ENCODE measurements at regions not wholly inside any gene's neighbourhood (a gene's known extent, or its start where the extent isn't known, plus 50 kb on each side); places are given as distances from the start of the nearest gene placed in this dataset.

DNA sequence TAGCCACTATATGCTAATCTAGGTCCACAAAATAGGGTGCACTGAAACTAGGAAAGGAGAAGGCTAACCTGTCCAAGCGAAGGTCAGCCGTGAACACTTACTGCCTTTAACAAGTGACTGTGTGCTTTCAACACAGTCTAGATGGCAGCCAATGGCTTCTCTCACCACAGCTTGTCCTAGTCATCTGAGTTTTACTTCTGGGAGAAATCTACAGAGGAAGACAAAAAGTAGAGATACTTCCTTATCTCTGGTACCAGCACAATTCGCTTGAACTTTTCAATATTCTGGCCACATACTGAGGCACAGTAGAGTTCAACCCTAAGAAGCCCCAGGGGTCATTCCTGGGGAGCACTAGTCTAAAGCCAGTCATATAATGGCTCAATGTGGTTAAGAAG, 176.9 kb downstream of the BTG1 start:
- Histone ChIP-seq H3K27me3 (ENCODE audit: insufficient read depth, low read length, poor library complexity) (no peaks in the 10 kb centered on the region), H3K36me3 (ENCODE audit: insufficient read depth, low read length) (no peaks in the 10 kb centered on the region), H2AFZ (ENCODE audit: low read depth, low read length) (peak overlapping the region; percentile 1; the same call in 1 of the 2 replicates), H3K27ac (ENCODE audit: low read length) (no peak overlapping the region; the same call in 1 of the 2 replicates), H3K4me2 (ENCODE audit: insufficient read depth, low read length) (no peak overlapping the region), H3K4me1 (ENCODE audit: insufficient read depth, low read length) (no peaks in the 10 kb centered on the region), H3K4me3 (ENCODE audit: low read depth in 1 of 2, low read length in 2 of 2) (no peak overlapping the region), H3K9me3 (ENCODE audit: insufficient read depth, low read length, severe bottlenecking) (peaks cover 10% of the 10 kb centered on the region), H4K20me1 (ENCODE audit: insufficient read depth, low read length) (no peaks in the 10 kb centered on the region), H3K79me2 (ENCODE audit: insufficient read depth, low read length) (no peaks in the 10 kb centered on the region), H3K9ac (ENCODE audit: low read depth, low read length) (no peak overlapping the region)
- DNase-seq, result no peak
- no peak for TF ChIP-seq CTCF (IDR thresholded peaks at IDR 0.05; ENCODE audit: borderline replicate concordance, extremely low read depth, low read length, poor library complexity, severe bottlenecking)
- TF ChIP-seq EZH2 (IDR thresholded peaks at IDR 0.05; ENCODE audit: borderline replicate concordance, low read depth, low read length, severe bottlenecking), result no peak
- no peak for ATAC-seq (ENCODE audit: insufficient read depth, low read depth)

GRCh38 chr12:91968076-91968776, 177.4 kb downstream of the BTG1 start:
- no peak overlapping the region for H2AFZ ChIP-seq (ENCODE audit: low read depth, low read length)
- DNase-seq (no peak), ATAC-seq (ENCODE audit: insufficient read depth, low read depth) (no peak)
- TF ChIP-seq CTCF (IDR thresholded peaks at IDR 0.05; ENCODE audit: borderline replicate concordance, extremely low read depth, low read length, poor library complexity, severe bottlenecking), result no peak
- TF ChIP-seq EZH2 (IDR thresholded peaks at IDR 0.05; ENCODE audit: borderline replicate concordance, low read depth, low read length, severe bottlenecking), result no peak
- H3K9me3 ChIP-seq (ENCODE audit: insufficient read depth, low read length, severe bottlenecking), result peaks cover 10% of the 10 kb centered on the region
- no peaks in the 10 kb centered on the region for H3K36me3 ChIP-seq (ENCODE audit: insufficient read depth, low read length)
- no peaks in the 10 kb centered on the region for H4K20me1 ChIP-seq (ENCODE audit: insufficient read depth, low read length)
- H3K27ac ChIP-seq (ENCODE audit: low read length), result no peak overlapping the region
- H3K4me3 ChIP-seq (ENCODE audit: low read depth in 1 of 2, low read length in 2 of 2), result no peak overlapping the region
- H3K79me2 ChIP-seq (ENCODE audit: insufficient read depth, low read length), result no peaks in the 10 kb centered on the region
- H3K4me2 ChIP-seq (ENCODE audit: insufficient read depth, low read length), result no peak overlapping the region
- H3K27me3 ChIP-seq (ENCODE audit: insufficient read depth, low read length, poor library complexity), result no peaks in the 10 kb centered on the region
- H3K4me1 ChIP-seq (ENCODE audit: insufficient read depth, low read length), result no peaks in the 10 kb centered on the region
- H3K9ac ChIP-seq (ENCODE audit: low read depth, low read length), result no peak overlapping the region

DNA sequence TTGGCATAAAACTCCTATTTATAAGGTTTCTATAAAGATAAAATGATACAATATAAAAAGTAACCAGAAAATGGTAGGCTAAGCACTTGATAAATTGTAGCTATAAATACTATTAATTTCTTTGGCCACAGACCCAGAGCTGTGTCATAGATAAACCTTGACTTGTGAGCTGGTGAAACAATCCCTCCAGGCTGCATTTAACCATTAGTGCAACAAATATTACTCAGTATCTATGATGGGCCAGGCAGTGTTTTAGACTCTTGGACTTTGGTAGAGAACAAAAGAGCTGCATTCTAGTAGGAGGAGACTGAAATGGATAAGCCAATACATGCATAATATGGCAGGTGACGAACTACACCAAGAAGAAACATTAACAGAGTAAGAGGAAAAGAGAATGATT, 178.1 kb downstream of the BTG1 start:
- Histone ChIP-seq H3K9me3 (ENCODE audit: insufficient read depth, low read length, severe bottlenecking) (peaks cover 10% of the 10 kb centered on the region), H3K4me3 (ENCODE audit: low read depth in 1 of 2, low read length in 2 of 2) (no peak overlapping the region), H3K27me3 (ENCODE audit: insufficient read depth, low read length, poor library complexity) (no peaks in the 10 kb centered on the region), H3K9ac (ENCODE audit: low read depth, low read length) (no peak overlapping the region), H2AFZ (ENCODE audit: low read depth, low read length) (no peak overlapping the region), H3K27ac (ENCODE audit: low read length) (no peak overlapping the region), H3K79me2 (ENCODE audit: insufficient read depth, low read length) (no peaks in the 10 kb centered on the region), H3K36me3 (ENCODE audit: insufficient read depth, low read length) (no peaks in the 10 kb centered on the region), H3K4me2 (ENCODE audit: insufficient read depth, low read length) (no peak overlapping the region), H3K4me1 (ENCODE audit: insufficient read depth, low read length) (no peaks in the 10 kb centered on the region), H4K20me1 (ENCODE audit: insufficient read depth, low read length) (no peaks in the 10 kb centered on the region)
- ATAC-seq (ENCODE audit: insufficient read depth, low read depth) (no peak), DNase-seq (no peak)
- TF ChIP-seq CTCF (IDR thresholded peaks at IDR 0.05; ENCODE audit: borderline replicate concordance, extremely low read depth, low read length, poor library complexity, severe bottlenecking) (no peak), EZH2 (IDR thresholded peaks at IDR 0.05; ENCODE audit: borderline replicate concordance, low read depth, low read length, severe bottlenecking) (no peak)
